Liver (tissue), 3 donors: ENCODE measurements at regions not wholly inside any gene's neighbourhood (a gene's known extent, or its start where the extent isn't known, plus 50 kb on each side); places are given as distances from the start of the nearest gene placed in this dataset.

Experiments used
- HNF4A ChIP-seq, 2 donors: conservative IDR thresholded peaks; 2 replicates each; pipeline ENCODE4 v1.6.1; 2016; ENCODE audit warnings: antibody characterized with exemption in 2 of 2, mild to moderate bottlenecking in 2 of 2
- JUND ChIP-seq, 2 donors: IDR thresholded peaks; 2 replicates each; pipeline ENCODE4 v1.6.1; 2016; ENCODE audit warnings: antibody characterized with exemption in 2 of 2
- YY1 ChIP-seq: IDR thresholded peaks from 2 replicates; pipeline ENCODE4 v1.6.1; 2016; ENCODE audit warnings: antibody characterized with exemption, mild to moderate bottlenecking
- TF ChIP-seq, protein P1 (sequence below): fragments of 150-350 bp; IDR thresholded peaks from 2 replicates; pipeline ENCODE4 v1.5.1; 2017; ENCODE audit warnings: improper control_type of control experiment, low read depth, low read length; ENCODE audit not compliant: missing input control
- TF ChIP-seq, protein P2 (sequence below): IDR thresholded peaks from 2 replicates; pipeline ENCODE4 v1.6.1; 2016; ENCODE audit warnings: antibody characterized with exemption, mild to moderate bottlenecking
- TF ChIP-seq, protein P3 (sequence below): IDR thresholded peaks from 2 replicates; pipeline ENCODE4 v1.6.1; 2016; ENCODE audit warnings: antibody characterized with exemption
- donor health status: healthy.
- donor health status: healthy.

DNA sequence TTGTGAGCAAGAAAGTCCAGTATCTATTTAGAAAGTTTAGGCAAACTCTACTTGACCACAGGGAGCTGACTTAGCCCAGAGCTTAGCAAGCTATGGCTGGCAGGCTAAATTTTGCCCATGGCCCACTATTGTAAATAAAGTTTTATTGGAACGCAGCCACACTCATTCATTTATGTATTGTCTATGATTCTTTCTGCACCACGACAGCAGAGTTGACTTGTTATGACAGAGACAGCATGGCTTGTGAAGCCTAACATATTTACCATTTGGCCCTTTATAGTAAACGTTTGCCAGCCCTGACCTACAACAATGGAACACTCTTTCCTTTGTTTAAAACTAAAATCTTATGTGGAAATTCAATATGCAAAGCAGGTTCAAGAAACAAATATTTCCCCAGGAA is 100.0 kb upstream of the ZFHX3 start:
- no peak for TF ChIP-seq HNF4A (conservative IDR thresholded peaks at IDR 0.05)
- TF ChIP-seq, protein P1, sequence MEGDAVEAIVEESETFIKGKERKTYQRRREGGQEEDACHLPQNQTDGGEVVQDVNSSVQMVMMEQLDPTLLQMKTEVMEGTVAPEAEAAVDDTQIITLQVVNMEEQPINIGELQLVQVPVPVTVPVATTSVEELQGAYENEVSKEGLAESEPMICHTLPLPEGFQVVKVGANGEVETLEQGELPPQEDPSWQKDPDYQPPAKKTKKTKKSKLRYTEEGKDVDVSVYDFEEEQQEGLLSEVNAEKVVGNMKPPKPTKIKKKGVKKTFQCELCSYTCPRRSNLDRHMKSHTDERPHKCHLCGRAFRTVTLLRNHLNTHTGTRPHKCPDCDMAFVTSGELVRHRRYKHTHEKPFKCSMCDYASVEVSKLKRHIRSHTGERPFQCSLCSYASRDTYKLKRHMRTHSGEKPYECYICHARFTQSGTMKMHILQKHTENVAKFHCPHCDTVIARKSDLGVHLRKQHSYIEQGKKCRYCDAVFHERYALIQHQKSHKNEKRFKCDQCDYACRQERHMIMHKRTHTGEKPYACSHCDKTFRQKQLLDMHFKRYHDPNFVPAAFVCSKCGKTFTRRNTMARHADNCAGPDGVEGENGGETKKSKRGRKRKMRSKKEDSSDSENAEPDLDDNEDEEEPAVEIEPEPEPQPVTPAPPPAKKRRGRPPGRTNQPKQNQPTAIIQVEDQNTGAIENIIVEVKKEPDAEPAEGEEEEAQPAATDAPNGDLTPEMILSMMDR, result no peak
- TF ChIP-seq, protein P2, sequence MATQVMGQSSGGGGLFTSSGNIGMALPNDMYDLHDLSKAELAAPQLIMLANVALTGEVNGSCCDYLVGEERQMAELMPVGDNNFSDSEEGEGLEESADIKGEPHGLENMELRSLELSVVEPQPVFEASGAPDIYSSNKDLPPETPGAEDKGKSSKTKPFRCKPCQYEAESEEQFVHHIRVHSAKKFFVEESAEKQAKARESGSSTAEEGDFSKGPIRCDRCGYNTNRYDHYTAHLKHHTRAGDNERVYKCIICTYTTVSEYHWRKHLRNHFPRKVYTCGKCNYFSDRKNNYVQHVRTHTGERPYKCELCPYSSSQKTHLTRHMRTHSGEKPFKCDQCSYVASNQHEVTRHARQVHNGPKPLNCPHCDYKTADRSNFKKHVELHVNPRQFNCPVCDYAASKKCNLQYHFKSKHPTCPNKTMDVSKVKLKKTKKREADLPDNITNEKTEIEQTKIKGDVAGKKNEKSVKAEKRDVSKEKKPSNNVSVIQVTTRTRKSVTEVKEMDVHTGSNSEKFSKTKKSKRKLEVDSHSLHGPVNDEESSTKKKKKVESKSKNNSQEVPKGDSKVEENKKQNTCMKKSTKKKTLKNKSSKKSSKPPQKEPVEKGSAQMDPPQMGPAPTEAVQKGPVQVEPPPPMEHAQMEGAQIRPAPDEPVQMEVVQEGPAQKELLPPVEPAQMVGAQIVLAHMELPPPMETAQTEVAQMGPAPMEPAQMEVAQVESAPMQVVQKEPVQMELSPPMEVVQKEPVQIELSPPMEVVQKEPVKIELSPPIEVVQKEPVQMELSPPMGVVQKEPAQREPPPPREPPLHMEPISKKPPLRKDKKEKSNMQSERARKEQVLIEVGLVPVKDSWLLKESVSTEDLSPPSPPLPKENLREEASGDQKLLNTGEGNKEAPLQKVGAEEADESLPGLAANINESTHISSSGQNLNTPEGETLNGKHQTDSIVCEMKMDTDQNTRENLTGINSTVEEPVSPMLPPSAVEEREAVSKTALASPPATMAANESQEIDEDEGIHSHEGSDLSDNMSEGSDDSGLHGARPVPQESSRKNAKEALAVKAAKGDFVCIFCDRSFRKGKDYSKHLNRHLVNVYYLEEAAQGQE, result no peak
- TF ChIP-seq JUND (IDR thresholded peaks at IDR 0.05), result no peak
- no peak for TF ChIP-seq YY1
- TF ChIP-seq, protein P3, sequence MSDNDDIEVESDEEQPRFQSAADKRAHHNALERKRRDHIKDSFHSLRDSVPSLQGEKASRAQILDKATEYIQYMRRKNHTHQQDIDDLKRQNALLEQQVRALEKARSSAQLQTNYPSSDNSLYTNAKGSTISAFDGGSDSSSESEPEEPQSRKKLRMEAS, result no peak
